HG03196 (cell line): ENCODE measurements at regions not wholly inside any gene's neighbourhood (a gene's known extent, or its start where the extent isn't known, plus 50 kb on each side); places are given as distances from the start of the nearest gene placed in this dataset.
"Not testable (repeated sequence)": the region's sequence is repeated elsewhere in the genome, so short reads cannot be mapped to it uniquely, and the experiment has no call there.

Source experiments
- ATAC-seq: cut with Tn5 transposase; IDR thresholded peaks from one replicate; pipeline ENCODE4 v1.9.1; 2021; ENCODE audit not compliant: unreplicated experiment

GRCh38 chr10:10020945-10021344, 996.7 kb upstream of the CELF2 start:
- no peak for ATAC-seq

GRCh38 chr10:10032991-10033390, 984.7 kb upstream of the CELF2 start:
- ATAC-seq: no peak

- ATAC-seq: no peak
Measured at GRCh38 chr10:10038348-10038747, 979.3 kb upstream of the CELF2 start.

GRCh38 chr10:10039595-10039994, 978.1 kb upstream of the CELF2 start:
- ATAC-seq: no peak

GRCh38 chr10:10043083-10043482, 974.6 kb upstream of the CELF2 start:
- no peak for ATAC-seq

GRCh38 chr10:10044922-10045764, 972.5 kb upstream of the CELF2 start:
- ATAC-seq: no peak

- no peak for ATAC-seq
Measured at GRCh38 chr10:10045765-10046028, 972.0 kb upstream of the CELF2 start.

- no peak for ATAC-seq
Measured at GRCh38 chr10:10047426-10047825, 970.2 kb upstream of the CELF2 start.

- ATAC-seq: no peak
Measured at GRCh38 chr10:10053051-10053450, 964.6 kb upstream of the CELF2 start.

GRCh38 chr10:10054466-10054865, 963.2 kb upstream of the CELF2 start:
- no peak for ATAC-seq

GRCh38 chr10:10055656-10056442, 961.8 kb upstream of the CELF2 start:
- no peak for ATAC-seq

GRCh38 chr10:10056961-10057360, 960.7 kb upstream of the CELF2 start:
- ATAC-seq: no peak

GRCh38 chr10:10067644-10068043, 950.0 kb upstream of the CELF2 start:
- ATAC-seq: no peak

- not testable (repeated sequence) for ATAC-seq
Measured at GRCh38 chr10:10074847-10075246, 942.8 kb upstream of the CELF2 start.

- ATAC-seq: no peak
Measured at GRCh38 chr10:10078446-10078845, 939.2 kb upstream of the CELF2 start.

- ATAC-seq: no peak
Measured at GRCh38 chr10:10092581-10092980, 925.1 kb upstream of the CELF2 start.

GRCh38 chr10:10093021-10093420, 924.7 kb upstream of the CELF2 start:
- no peak for ATAC-seq

- ATAC-seq: no peak
Measured at GRCh38 chr10:10094691-10095090, 923.0 kb upstream of the CELF2 start.

- ATAC-seq: no peak
Measured at GRCh38 chr10:10096296-10096695, 921.4 kb upstream of the CELF2 start.

- no peak for ATAC-seq
Measured at GRCh38 chr10:10096898-10097297, 920.8 kb upstream of the CELF2 start.

- no peak for ATAC-seq
Measured at GRCh38 chr10:10101106-10101505, 916.6 kb upstream of the CELF2 start.

GRCh38 chr10:10110844-10111490, 906.7 kb upstream of the CELF2 start:
- no peak for ATAC-seq
